ENCODE measurements at regions not wholly inside any gene's neighbourhood (a gene's known extent, or its start where the extent isn't known, plus 50 kb on each side); places are given as distances from the start of the nearest gene placed in this dataset.

DNA sequence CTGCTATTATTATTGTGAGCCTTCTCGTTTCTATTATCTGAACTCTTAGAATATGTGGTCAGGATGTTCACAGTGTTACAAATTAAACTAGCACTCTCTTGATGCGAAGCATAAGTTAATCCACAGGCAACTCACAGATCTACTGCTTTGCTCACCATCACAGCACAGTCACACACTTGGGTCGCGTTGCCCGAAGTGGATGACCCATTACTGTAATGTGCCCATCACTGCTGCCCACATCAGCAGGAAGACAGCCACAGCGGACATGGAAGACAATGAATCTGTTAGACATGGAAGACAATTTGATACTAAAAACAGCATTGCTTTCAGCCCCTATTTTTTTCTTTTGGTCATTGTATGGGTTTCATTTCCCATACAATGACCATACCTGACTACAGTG lies 216.4 kb upstream of the B3GAT1 start:
- no peaks in the 10 kb centered on the region for H3K4me1 Mint-ChIP-seq
- no peak overlapping the region for H3K27ac Mint-ChIP-seq
- H3K27me3 Mint-ChIP-seq: peaks cover 5% of the 10 kb centered on the region
- peaks cover 0 to 7% (median 2%) of the 10 kb centered on the region in 3 donors for H3K9me3 Mint-ChIP-seq
- no peaks in the 10 kb centered on the region for H3K36me3 Mint-ChIP-seq
- no peak overlapping the region for H3K4me3 Mint-ChIP-seq

GRCh38 chr11:134626032-134626431 lies 214.0 kb upstream of the B3GAT1 start:
- Mint-ChIP-seq H3K36me3 (no peaks in the 10 kb centered on the region), H3K27me3 (peaks cover 5% of the 10 kb centered on the region), H3K9me3 (peaks cover 0 to 7% (median 2%) of the 10 kb centered on the region in 3 donors), H3K4me1 (no peaks in the 10 kb centered on the region), H3K27ac (no peak overlapping the region), H3K4me3 (no peak overlapping the region)

DNA sequence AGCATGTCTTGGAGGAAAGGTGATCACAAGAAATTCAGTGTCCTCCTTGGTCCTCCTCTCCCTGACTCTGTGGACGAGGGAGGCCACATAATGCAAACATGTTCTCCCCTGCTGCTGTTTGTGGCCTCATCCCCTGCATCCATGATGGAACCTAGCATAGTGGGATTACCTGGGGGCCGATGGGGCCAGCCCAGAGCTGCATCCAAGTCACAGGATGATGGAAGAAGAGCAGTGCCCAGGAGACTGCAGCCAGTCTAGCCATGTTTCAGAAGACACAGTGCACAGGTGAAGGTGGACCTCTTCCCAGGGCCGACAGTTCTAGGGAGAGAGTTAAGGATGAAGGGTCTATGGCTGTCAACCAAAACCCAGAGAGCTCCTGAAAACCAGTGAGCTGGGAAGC lies 213.6 kb upstream of the B3GAT1 start:
- no peak overlapping the region for H3K4me3 Mint-ChIP-seq
- H3K9me3 Mint-ChIP-seq: peaks cover 0 to 5% (median 2%) of the 10 kb centered on the region in 3 donors
- no peaks in the 10 kb centered on the region for H3K36me3 Mint-ChIP-seq
- H3K27ac Mint-ChIP-seq: no peak overlapping the region
- H3K4me1 Mint-ChIP-seq: no peaks in the 10 kb centered on the region
- H3K27me3 Mint-ChIP-seq: peaks cover 5% of the 10 kb centered on the region

DNA sequence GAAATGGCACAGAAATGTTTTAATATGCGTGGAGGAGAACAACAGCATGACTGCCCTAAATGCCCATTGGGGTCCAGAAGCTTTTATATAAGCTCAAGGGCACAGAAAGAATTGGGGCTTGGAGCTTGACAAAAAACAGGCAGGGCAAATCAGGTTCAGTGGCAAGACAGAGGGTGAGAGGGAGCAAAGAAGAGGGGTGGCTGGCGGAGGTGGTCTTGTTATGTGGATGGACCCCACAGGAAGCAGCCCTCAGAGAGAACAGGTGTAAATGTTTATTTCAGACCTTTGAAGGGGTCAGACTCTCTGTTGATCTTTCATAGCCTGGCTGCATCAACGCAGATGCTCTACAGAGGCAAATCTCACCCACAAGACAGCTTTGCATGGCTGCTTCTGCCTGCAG lies 213.1 kb upstream of the B3GAT1 start:
- H3K4me3 Mint-ChIP-seq: no peak overlapping the region

DNA sequence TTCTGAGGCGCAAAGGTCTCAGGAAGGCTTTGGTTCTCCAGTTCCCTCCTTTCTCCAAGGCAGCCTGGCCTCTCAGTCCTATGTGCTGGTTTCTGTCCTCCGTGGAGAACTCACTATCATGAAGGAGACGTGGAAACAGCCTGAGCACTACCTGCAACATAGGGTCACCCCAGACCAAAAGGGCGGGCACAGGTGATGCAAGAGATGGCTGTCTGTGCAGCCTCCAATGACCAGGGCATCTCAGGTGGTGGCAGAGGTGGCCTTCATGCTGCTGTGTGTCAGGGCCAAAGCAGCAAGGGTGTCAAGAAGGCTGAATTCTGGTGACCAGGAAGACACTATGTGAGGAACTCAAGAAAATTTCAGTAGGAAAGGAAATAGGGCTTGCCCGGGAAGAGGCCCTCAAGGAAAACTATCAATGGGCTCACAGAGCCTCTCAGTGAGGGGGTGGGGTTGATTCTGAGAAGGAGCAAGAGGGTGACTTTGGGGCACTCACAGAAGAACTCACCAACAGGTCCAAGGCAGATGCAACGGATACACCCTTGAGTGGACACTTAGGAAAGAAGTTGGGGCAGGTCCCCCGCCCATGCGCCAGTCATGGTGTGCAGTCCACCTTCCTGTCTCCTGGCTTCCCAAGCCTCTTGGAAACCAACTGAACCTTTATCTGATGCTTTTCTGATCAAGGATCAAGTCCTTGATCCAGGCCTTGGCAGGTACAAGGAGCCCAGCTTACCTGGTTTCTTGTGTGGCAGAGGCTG lies 212.3 kb upstream of the B3GAT1 start:
- H3K27ac Mint-ChIP-seq: no peak overlapping the region
- no peaks in the 10 kb centered on the region for H3K4me1 Mint-ChIP-seq
- H3K9me3 Mint-ChIP-seq: peaks cover 0 to 2% (median 0%) of the 10 kb centered on the region in 3 donors
- H3K36me3 Mint-ChIP-seq: no peaks in the 10 kb centered on the region
- peak overlapping the region in 1 of 4 donors; percentile 1 for H3K4me3 Mint-ChIP-seq
- peaks cover 6% of the 10 kb centered on the region for H3K27me3 Mint-ChIP-seq

More for the DNA sequence above, 213.1 kb upstream of the B3GAT1 start:
- peaks cover 0 to 2% (median 0%) of the 10 kb centered on the region in 3 donors for H3K9me3 Mint-ChIP-seq
- peaks cover 6% of the 10 kb centered on the region for H3K27me3 Mint-ChIP-seq
- no peaks in the 10 kb centered on the region for H3K36me3 Mint-ChIP-seq
- H3K4me1 Mint-ChIP-seq: no peaks in the 10 kb centered on the region
- no peak overlapping the region for H3K27ac Mint-ChIP-seq

- Mint-ChIP-seq H3K4me1 (no peaks in the 10 kb centered on the region), H3K27me3 (peaks cover 6% of the 10 kb centered on the region), H3K9me3 (peaks cover 0 to 2% (median 0%) of the 10 kb centered on the region in 3 donors), H3K27ac (no peak overlapping the region), H3K4me3 (no peak overlapping the region), H3K36me3 (no peaks in the 10 kb centered on the region)
These were observed 211.7 kb upstream of the B3GAT1 start for GRCh38 chr11:134623711-134624110.

GRCh38 chr11:134622458-134622857 lies 210.4 kb upstream of the B3GAT1 start:
- peaks cover 6% of the 10 kb centered on the region for H3K27me3 Mint-ChIP-seq
- no peaks in the 10 kb centered on the region for H3K4me1 Mint-ChIP-seq
- H3K4me3 Mint-ChIP-seq: peak overlapping the region in 1 of 4 donors; percentile 43
- peaks cover 0 to 2% (median 0%) of the 10 kb centered on the region in 3 donors for H3K9me3 Mint-ChIP-seq
- H3K27ac Mint-ChIP-seq: no peak overlapping the region
- no peaks in the 10 kb centered on the region for H3K36me3 Mint-ChIP-seq

GRCh38 chr11:134617360-134617759 lies 205.3 kb upstream of the B3GAT1 start:
- Mint-ChIP-seq H3K27ac (no peak overlapping the region), H3K36me3 (no peaks in the 10 kb centered on the region), H3K4me3 (no peak overlapping the region)

DNA sequence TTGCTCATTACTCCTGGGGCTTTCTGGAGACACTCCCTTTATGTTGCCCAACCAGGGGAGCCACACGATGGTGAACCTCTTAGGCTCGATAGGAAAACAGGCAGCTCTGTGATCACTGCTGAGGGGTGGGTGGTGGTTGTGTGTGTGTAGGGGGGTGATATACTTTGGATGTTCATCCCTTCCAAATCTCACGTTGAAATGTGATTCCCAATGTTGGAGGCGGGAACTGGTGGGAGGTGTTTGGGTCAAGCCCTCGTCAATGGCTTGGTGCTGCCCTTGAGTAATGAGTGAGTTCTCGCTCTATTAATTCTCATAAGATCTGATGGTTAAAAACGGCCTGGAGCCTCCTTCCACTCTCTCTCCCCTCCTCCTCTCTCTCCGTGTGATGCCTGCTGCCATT lies 204.0 kb upstream of the B3GAT1 start:
- H3K36me3 Mint-ChIP-seq: no peaks in the 10 kb centered on the region
- no peak overlapping the region for H3K27ac Mint-ChIP-seq
- no peaks in the 10 kb centered on the region for H3K4me1 Mint-ChIP-seq
- peaks cover 0 to 3% (median 0%) of the 10 kb centered on the region in 3 donors for H3K9me3 Mint-ChIP-seq
- no peak overlapping the region for H3K4me3 Mint-ChIP-seq
- H3K27me3 Mint-ChIP-seq: peaks cover 14% of the 10 kb centered on the region

More at GRCh38 chr11:134617360-134617759, 205.3 kb upstream of the B3GAT1 start:
- no peaks in the 10 kb centered on the region for H3K9me3 Mint-ChIP-seq
- peaks cover 10% of the 10 kb centered on the region for H3K27me3 Mint-ChIP-seq
- H3K4me1 Mint-ChIP-seq: no peaks in the 10 kb centered on the region

GRCh38 chr11:134615041-134615615 lies 203.1 kb upstream of the B3GAT1 start:
- peaks cover 0 to 3% (median 0%) of the 10 kb centered on the region in 3 donors for H3K9me3 Mint-ChIP-seq
- no peak overlapping the region for H3K4me3 Mint-ChIP-seq
- no peak overlapping the region for H3K27ac Mint-ChIP-seq
- no peaks in the 10 kb centered on the region for H3K4me1 Mint-ChIP-seq
- peaks cover 13% of the 10 kb centered on the region for H3K27me3 Mint-ChIP-seq
- H3K36me3 Mint-ChIP-seq: no peaks in the 10 kb centered on the region

DNA sequence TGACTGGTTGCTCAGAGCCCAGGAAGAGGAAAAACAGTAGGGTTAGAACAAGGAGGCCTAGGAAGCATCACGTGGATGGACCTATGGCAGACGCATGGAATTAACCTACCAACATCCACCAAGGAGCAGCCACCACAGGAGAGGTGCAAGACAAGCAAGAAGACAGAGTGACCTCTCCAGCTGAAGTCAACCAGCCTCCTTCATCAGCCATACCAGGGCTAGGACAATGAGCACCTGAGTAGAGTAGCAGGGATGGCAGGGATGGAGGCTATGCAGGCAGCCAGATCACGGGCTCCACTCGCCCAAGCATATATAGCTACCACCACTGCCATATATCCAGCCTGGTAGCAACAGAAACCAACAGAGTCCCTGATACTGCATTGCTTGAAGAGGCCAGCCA lies 202.1 kb upstream of the B3GAT1 start:
- H3K27me3 Mint-ChIP-seq: peaks cover 12% of the 10 kb centered on the region
- H3K27ac Mint-ChIP-seq: no peak overlapping the region
- no peaks in the 10 kb centered on the region for H3K36me3 Mint-ChIP-seq
- peaks cover 0 to 3% (median 0%) of the 10 kb centered on the region in 3 donors for H3K9me3 Mint-ChIP-seq
- H3K4me3 Mint-ChIP-seq: no peak overlapping the region
- no peaks in the 10 kb centered on the region for H3K4me1 Mint-ChIP-seq

GRCh38 chr11:134613646-134614045 lies 201.6 kb upstream of the B3GAT1 start:
- no peaks in the 10 kb centered on the region for H3K36me3 Mint-ChIP-seq
- no peak overlapping the region for H3K27ac Mint-ChIP-seq
- peaks cover 0 to 3% (median 0%) of the 10 kb centered on the region in 3 donors for H3K9me3 Mint-ChIP-seq
- H3K27me3 Mint-ChIP-seq: peaks cover 13% of the 10 kb centered on the region
- H3K4me3 Mint-ChIP-seq: no peak overlapping the region
- H3K4me1 Mint-ChIP-seq: no peaks in the 10 kb centered on the region

- Mint-ChIP-seq H3K9me3 (peaks cover 0 to 3% (median 0%) of the 10 kb centered on the region in 3 donors), H3K27ac (no peak overlapping the region), H3K36me3 (peaks cover 2% of the 10 kb centered on the region), H3K4me3 (no peak overlapping the region), H3K4me1 (no peaks in the 10 kb centered on the region), H3K27me3 (peaks cover 13% of the 10 kb centered on the region)
These were observed 200.3 kb upstream of the B3GAT1 start for GRCh38 chr11:134612140-134613030.

GRCh38 chr11:134611537-134611936 lies 199.5 kb upstream of the B3GAT1 start:
- Mint-ChIP-seq H3K27me3 (peaks cover 12% of the 10 kb centered on the region), H3K4me1 (no peaks in the 10 kb centered on the region), H3K27ac (no peak overlapping the region)

More at GRCh38 chr11:134611537-134611936, 199.5 kb upstream of the B3GAT1 start:
- Mint-ChIP-seq H3K9me3 (peaks cover 0 to 3% (median 0%) of the 10 kb centered on the region in 3 donors), H3K4me3 (no peak overlapping the region), H3K36me3 (peaks cover 2% of the 10 kb centered on the region)

All from IgD-negative memory B cell (primary cell).